ENCODE measurements at regions not wholly inside any gene's neighbourhood (a gene's known extent, or its start where the extent isn't known, plus 50 kb on each side); places are given as distances from the start of the nearest gene placed in this dataset.

DNA sequence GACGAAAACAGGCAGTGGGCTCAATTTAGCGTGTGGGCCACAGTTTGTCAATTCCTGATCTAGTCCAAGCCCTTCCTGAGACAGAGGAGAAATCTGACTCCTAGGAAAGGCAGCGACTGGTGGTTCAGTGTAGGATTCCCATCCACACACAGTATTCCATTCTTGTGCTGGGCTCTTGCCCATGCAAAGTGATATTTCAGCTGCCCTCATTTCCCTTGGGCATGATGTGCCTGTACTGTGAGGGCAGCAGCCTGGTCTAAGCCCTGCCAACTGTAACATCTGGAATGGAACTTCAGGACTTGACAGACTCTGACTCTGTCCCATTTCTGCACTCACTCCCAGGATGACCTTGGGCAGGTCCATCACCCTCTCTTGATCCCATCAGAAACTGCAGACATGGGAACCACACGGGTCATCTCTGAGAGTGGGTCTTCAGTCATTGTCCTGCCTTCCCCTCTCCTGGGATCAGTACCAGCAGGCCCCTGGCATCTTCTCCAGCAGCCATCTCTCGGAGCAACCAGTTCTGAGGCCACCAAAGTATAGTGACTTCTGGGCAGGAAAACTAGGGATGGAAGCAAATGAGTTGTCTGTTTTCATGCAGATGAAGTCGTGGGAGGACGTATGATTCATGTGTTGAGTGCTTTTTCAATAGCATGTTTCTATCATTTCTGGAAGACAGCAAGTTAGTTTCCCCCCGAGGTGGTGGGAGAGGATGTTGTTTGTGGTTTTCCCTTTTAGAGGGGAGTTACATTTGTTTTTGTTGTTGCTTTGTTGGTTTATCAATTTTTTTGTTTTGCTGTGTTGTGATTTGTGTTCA is 54.2 kb upstream of the BCL2L14 start:
- DNase-seq (ENCODE audit: low read depth, low spot score): no peak

DNA sequence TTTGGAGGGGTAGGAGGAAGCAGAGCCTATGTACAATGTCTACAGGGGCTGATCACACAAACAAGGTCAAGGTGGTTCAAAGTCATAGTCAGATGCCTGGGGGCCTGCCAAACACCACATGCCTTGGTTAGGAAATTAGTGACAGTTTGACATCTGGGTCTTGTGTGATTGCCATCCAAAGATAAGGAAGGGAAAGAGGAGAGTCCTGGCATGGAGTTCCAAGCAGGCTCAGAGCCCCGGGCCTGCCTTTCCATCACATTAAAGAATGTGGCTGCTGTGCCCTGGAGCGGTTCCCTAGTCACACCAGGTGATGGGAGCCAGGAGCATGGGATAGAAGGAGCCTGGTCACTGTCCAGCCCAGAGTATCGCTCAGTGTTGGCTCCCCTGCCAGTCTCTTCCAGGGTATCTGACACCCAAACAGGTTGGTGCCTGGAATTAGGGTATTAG is 53.6 kb upstream of the BCL2L14 start:
- no peak for DNase-seq (ENCODE audit: low read depth, low spot score)

DNA sequence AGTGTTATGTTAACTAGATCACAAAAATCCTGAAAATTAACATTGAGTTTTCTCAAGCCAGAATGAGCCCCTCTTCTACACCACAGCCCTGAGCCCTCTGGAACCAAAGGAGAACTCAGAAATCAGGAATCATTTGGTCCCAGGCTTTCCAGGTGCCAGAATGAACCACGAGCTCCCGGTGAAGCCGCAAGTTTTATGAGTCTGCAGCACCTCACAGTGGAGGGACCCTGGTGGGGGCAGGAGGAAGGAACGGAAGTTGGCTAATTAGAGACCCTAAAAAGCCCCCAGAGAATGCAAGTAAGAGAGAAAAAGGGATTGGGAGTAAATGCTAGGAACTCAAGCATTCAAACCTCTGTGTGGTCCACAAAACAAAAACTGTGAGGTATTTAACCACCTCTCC is 52.9 kb upstream of the BCL2L14 start:
- peak; percentile 34 for DNase-seq (ENCODE audit: low read depth, low spot score)

GRCh38 chr12:12018454-12018853 is 52.3 kb upstream of the BCL2L14 start:
- peak; percentile 87 for DNase-seq (ENCODE audit: low read depth, low spot score)

DNA sequence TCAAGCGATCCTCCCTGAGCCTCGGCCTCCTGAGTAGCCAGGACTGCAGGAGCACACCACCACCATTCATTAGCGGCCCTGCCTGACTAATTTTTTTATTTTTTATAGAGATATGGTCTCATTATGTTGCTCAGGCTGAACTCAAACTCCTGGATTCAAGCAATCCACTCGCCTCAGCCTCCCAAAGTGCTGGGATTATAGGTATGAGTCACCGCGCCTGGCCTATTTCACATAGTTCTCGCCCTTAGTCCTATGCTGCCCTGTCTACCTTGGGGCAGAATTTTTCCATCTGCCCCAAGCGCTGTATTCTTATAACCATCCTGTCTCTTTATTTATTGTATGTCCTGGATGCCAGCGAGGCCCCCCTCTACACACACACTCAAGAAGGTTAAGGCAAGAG is 50.9 kb upstream of the BCL2L14 start:
- no peak for DNase-seq (ENCODE audit: low read depth, low spot score)

DNA sequence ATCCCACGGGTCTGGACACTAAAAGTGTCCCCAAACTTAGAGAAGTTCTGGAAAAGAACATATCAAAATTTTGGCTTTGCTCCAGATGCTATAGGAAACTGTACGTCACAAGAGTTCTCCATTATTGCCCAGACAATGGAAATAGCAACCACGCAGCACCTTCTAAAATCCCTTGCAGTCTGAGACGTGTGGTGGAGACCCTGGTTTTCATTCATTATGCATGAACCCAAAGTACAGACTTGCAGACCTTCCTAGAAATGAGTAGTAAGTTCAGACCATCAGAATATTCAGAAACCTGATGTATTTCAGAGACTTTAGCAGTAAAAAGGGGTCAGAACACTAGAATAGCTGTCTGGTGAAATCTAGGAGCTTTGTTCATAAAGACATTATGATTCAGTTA is 50.0 kb upstream of the BCL2L14 start:
- DNase-seq (ENCODE audit: low read depth, low spot score): no peak

Measured in astrocyte of the hippocampus (primary cell).